ENCODE measurements at regions not wholly inside any gene's neighbourhood (a gene's known extent, or its start where the extent isn't known, plus 50 kb on each side); places are given as distances from the start of the nearest gene placed in this dataset.

GRCh38 chr18:71976744-71977143 is 567.4 kb downstream of the CBLN2 start:
- intact Hi-C loops (cut with DNase I), result no loop called here
- no peak overlapping the region for H3K4me3 ChIP-seq
- WGBS, 2 donors, result 25 to 35% methylated on average over 2 of the region's 2 CpGs
- no peaks in the 10 kb centered on the region for H3K36me3 ChIP-seq (replicated peaks in 1 of 2; ENCODE audit: insufficient read depth in 1 of 2, low read depth in 2 of 2)
- ATAC-seq, result no peak
- no peaks in the 10 kb centered on the region for H3K4me1 ChIP-seq
- H3K27ac ChIP-seq, result no peak overlapping the region
- DNase-seq, result no peak
- no peaks in the 10 kb centered on the region for H3K9me3 ChIP-seq
- TF ChIP-seq POLR2A (IDR thresholded peaks at IDR 0.05), result no peak
- TF ChIP-seq, protein P1, sequence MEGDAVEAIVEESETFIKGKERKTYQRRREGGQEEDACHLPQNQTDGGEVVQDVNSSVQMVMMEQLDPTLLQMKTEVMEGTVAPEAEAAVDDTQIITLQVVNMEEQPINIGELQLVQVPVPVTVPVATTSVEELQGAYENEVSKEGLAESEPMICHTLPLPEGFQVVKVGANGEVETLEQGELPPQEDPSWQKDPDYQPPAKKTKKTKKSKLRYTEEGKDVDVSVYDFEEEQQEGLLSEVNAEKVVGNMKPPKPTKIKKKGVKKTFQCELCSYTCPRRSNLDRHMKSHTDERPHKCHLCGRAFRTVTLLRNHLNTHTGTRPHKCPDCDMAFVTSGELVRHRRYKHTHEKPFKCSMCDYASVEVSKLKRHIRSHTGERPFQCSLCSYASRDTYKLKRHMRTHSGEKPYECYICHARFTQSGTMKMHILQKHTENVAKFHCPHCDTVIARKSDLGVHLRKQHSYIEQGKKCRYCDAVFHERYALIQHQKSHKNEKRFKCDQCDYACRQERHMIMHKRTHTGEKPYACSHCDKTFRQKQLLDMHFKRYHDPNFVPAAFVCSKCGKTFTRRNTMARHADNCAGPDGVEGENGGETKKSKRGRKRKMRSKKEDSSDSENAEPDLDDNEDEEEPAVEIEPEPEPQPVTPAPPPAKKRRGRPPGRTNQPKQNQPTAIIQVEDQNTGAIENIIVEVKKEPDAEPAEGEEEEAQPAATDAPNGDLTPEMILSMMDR (IDR thresholded peaks at IDR 0.05), result no peak
- no peaks in the 10 kb centered on the region for H3K27me3 ChIP-seq

- intact Hi-C loops (cut with DNase I), result no loop called here
- DNase-seq, result no peak
Observed at GRCh38 chr18:71966791-71967190, 577.4 kb downstream of the CBLN2 start.

DNA sequence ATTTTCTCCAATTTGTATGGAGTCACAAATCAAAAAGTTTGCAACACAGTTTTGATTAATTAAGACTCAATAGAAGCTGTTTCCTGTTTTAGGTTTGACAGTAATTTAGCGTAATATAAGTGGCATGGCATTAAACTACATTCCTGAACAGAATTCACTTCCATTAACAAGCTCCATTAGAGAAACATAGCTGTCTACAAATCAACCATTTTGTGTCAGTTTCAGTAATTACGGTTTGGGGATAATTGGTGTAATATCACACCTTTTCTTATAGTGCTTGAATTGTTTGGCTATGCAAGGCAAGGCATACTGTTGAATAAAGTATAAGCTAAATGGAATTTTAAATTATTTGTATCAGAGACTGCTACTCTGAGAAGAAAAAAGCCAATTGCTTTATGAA is 585.5 kb downstream of the CBLN2 start:
- H3K4me3 ChIP-seq, result no peak overlapping the region
- no peak for TF ChIP-seq POLR2A (IDR thresholded peaks at IDR 0.05)
- TF ChIP-seq, protein P1 (IDR thresholded peaks at IDR 0.05), result no peak
- H3K9me3 ChIP-seq, result no peaks in the 10 kb centered on the region
- H3K36me3 ChIP-seq (replicated peaks in 1 of 2; ENCODE audit: insufficient read depth in 1 of 2, low read depth in 2 of 2), result no peaks in the 10 kb centered on the region
- ATAC-seq (no peak), DNase-seq (no peak)
- 51 to 55% methylated on average over 2 of the region's 2 CpGs for WGBS, 2 donors
- no peaks in the 10 kb centered on the region for H3K4me1 ChIP-seq
- intact Hi-C loops (cut with DNase I), result no loop called here
- no peak overlapping the region for H3K27ac ChIP-seq
- no peaks in the 10 kb centered on the region for H3K27me3 ChIP-seq

More at GRCh38 chr18:71966791-71967190, 577.4 kb downstream of the CBLN2 start:
- no peaks in the 10 kb centered on the region for H3K9me3 ChIP-seq
- no peak overlapping the region for H3K4me3 ChIP-seq
- TF ChIP-seq, protein P1 (IDR thresholded peaks at IDR 0.05), result no peak
- no peak for TF ChIP-seq POLR2A (IDR thresholded peaks at IDR 0.05)
- H3K27me3 ChIP-seq, result no peaks in the 10 kb centered on the region
- no peak overlapping the region for H3K27ac ChIP-seq
- H3K4me1 ChIP-seq, result no peaks in the 10 kb centered on the region
- no peaks in the 10 kb centered on the region for H3K36me3 ChIP-seq (replicated peaks in 1 of 2; ENCODE audit: insufficient read depth in 1 of 2, low read depth in 2 of 2)
- ATAC-seq, result no peak

DNA sequence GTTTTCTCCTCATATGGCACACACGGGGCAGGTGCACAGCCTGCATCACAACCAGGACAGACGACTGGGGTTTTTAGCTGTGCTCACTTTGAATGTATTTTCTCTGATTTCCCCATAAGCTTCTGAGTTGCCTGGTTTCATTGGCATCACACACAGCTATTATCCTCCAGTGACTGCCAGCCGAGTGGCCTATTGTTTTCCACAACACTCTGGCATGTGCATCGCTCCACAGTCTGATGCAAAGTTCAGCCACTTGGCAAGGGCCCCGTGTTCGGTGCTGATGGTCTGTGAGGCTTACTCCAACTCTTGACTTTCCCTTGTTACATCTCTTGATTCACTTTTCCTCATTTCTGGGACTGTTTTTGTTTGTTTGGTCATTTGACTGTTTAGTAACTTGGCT is 593.1 kb downstream of the CBLN2 start:
- ATAC-seq, result no peak
- Histone ChIP-seq H3K36me3 (replicated peaks in 1 of 2; ENCODE audit: insufficient read depth in 1 of 2, low read depth in 2 of 2) (no peaks in the 10 kb centered on the region), H3K27me3 (no peaks in the 10 kb centered on the region), H3K27ac (no peak overlapping the region), H3K9me3 (no peaks in the 10 kb centered on the region), H3K4me3 (no peak overlapping the region), H3K4me1 (no peaks in the 10 kb centered on the region)
- intact Hi-C loops (cut with DNase I), result no loop called here
- DNase-seq, result no peak
- 58 to 70% methylated on average over 6 of the region's 6 CpGs for WGBS, 2 donors
- TF ChIP-seq, protein P1 (IDR thresholded peaks at IDR 0.05), result no peak
- TF ChIP-seq POLR2A (IDR thresholded peaks at IDR 0.05), result no peak

DNA sequence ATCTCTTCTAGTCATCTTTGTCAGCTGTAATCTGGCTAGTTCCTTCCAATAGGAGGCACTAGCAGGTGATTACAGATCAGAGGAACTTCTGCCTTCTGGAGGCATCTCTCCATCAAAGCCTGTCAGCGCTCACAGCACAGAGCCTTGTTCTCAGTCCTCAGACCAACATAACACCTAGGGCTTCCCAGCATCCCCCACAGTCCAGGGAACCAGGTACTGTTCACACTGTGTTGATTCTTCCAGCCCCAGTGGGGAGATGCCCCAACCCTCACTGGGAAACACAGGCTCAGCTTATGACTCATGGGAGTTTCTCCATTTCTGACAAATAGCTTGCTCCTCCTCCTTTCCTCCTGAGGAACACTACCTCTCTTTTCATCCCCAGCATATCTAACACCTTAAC is 601.7 kb downstream of the CBLN2 start:
- DNase-seq (no peak), ATAC-seq (no peak)
- Histone ChIP-seq H3K27ac (no peak overlapping the region), H3K4me1 (no peaks in the 10 kb centered on the region), H3K4me3 (no peak overlapping the region), H3K36me3 (replicated peaks in 1 of 2; ENCODE audit: insufficient read depth in 1 of 2, low read depth in 2 of 2) (no peaks in the 10 kb centered on the region), H3K9me3 (no peaks in the 10 kb centered on the region), H3K27me3 (no peaks in the 10 kb centered on the region)
- intact Hi-C loops (cut with DNase I), result no loop called here
- 54 to 58% methylated on average over 1 of the region's 1 CpG for WGBS, 2 donors
- TF ChIP-seq POLR2A (IDR thresholded peaks at IDR 0.05), result no peak
- TF ChIP-seq, protein P1 (IDR thresholded peaks at IDR 0.05), result no peak
